NCI-H1694 (cell line): ENCODE measurements at regions not wholly inside any gene's neighbourhood (a gene's known extent, or its start where the extent isn't known, plus 50 kb on each side); places are given as distances from the start of the nearest gene placed in this dataset.

Experiments
- DNase-seq: peaks from one replicate; lab custom pipeline; 2025; lab: John Stamatoyannopoulos, UW

DNA sequence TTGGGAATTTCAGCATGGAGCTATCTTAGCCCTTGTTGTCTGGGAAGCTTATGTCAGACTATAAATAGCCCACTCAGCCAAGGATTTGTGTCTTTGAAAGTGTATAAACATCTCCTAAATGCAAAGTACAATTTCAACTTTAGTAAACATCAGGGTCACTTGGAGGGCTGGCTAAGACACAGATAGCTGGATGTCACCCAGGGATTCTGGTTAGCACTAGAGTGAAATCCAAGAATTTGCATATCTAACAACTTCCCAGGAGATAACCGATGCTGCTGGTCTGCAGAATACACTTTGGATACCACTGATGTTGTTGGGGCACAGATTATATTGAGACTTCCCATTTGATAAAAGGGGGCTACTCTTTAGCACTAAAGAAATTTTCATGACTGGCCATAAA lies 130.9 kb downstream of the PAX1 start:
- DNase-seq, result no peak

DNA sequence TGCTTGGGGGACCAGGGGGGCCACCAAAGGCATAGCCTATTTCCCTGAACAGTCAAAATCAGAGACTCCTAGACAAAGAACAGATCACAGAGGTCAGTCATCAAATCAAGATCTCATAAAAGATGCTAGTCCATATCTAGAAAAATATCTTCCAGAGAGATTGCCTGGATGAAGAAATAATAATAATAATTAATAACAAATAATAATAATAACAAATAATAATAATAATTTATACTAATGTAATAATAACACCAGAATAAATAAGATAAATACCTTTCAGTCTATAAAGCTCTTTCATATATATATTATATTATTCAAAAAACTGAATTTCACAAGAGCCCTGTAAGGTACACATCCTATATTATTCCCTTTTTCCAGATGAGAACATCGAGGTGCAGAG lies 129.6 kb downstream of the PAX1 start:
- DNase-seq, result no peak

DNA sequence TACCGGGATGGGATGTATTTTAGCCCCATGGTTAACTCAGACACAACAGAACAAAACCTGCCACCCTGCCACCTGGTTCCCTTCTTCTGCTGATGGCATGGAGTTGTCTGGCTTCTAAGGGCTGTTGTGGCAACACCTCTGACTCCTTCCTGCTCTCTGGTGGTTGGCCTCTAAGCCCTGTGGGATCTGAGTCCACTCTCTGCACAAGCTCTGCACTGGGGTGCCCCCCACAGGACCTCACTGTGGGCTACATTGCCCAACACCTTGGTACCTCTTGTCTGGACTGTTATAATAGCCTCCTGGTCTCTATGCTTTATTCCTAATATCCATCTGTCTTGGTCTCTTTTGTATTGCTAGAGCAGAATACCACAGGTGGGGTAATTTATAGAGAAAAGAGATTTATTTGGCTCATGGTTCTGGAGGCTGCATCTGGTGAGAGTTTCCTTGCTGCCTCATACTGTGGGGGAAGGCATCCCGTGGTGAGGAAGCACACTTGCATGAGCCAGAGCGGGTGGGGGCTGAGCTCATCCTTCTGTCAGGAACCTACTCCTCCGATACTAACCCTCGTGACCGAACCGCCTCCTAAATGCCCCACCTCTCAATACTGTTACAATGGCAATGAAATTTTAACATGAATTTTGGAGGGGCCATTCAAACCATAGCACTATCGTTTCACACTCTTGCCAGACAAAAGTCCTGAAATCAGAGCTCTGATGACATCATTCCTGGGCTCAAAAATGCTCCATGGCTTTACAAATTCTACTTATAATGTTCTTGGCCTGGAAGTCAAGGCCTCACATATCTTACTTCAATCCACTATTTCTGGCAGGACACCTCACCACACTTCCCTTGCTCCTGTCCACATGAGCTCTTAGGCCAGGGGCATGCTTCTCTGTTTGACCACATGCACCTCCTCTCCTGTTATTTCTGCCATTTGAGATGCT lies 127.2 kb downstream of the PAX1 start:
- no peak for DNase-seq

DNA sequence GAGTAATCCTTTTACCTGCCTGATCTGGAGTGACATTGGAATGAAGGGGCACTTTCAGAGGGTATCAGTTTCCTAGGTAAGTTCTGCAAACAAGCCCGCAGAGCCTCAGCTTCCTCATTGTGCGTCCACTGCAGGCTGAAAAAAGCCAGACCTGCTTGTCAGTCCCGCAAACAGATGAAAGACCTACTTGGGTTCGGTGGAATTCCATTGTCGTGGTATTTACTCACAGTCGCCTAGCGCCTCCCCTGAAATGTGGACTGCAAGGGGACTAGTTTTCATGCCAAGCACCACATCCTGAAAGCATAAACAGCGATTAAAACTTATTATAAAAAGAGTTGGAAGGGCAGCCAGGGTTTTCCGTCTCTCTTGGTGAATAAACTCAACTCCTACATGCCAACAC lies 121.5 kb downstream of the PAX1 start:
- no peak for DNase-seq

DNA sequence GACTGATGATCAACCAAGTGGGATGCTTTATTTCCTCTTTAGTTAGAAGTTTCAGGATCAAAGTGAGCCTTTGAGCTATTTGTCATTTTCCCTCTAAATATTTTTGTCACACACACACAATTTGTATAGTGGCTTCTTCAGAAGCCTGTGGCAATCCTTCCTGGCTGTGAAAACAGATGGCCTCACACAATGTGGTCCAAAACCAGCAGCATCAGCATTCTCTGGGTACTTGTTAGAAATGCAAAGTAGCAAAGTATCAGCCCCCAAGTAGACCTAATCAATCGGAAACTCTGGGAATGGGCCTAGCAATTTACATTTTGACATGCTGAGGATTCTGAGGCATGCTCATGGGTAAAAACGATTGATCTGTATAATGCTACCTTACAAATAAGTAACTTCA lies 115.9 kb downstream of the PAX1 start:
- DNase-seq, result no peak

DNA sequence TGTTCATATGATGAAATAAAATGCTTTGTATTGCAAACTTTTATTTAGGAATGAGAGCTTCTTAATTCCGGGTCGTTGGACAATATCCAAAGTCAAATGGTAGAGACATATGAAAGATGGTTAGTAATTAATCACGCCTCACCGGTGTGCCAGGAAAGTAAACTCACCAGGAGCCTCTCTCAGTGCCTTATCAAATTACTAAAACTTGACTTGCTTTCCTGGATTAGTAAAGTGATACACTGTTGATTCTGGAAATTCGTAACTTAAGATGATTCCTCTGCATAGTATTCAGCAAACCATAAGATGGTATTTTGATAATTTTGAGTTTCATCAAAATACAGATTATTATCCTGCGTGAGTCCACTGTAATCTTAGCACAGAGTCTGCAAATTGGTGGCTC lies 115.2 kb downstream of the PAX1 start:
- DNase-seq, result no peak

DNA sequence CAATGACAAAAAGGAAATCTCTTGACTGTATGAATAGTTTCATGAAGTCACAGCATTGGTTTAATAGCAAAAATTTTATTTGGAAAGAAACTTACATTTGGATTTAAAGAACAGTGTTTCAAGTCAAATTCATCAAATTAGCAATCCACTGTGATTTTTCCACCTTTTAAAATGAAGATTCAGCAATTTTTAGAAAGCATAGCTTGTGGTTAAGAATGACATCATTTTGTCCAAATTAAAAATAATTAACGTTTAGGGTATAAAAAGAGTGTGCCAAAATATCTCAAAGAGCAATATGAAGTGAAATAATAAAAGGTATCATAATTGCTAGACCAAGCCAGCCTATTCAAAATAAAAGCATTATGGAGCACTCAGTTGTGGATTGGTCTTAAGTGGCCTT lies 114.6 kb downstream of the PAX1 start:
- no peak for DNase-seq

DNA sequence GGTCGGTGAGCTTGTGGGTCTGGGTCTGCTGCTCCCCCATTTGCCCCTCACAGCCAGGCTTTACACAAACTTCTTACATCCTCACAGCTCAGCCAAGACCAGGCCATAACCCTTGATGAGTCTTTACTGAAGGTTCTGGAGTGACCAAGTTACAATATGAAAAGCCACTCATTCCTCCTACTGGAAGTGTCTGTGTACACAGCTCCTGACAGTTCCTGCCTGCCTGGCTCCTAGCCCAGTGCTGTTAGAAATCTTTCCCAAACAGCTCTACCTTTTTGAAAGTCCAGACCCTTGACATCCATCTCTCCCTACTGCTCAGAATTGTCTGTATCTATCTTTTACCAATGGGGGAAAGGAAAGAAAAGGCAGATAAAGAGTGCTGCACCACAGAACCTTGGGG lies 106.9 kb downstream of the PAX1 start:
- DNase-seq, result no peak

DNA sequence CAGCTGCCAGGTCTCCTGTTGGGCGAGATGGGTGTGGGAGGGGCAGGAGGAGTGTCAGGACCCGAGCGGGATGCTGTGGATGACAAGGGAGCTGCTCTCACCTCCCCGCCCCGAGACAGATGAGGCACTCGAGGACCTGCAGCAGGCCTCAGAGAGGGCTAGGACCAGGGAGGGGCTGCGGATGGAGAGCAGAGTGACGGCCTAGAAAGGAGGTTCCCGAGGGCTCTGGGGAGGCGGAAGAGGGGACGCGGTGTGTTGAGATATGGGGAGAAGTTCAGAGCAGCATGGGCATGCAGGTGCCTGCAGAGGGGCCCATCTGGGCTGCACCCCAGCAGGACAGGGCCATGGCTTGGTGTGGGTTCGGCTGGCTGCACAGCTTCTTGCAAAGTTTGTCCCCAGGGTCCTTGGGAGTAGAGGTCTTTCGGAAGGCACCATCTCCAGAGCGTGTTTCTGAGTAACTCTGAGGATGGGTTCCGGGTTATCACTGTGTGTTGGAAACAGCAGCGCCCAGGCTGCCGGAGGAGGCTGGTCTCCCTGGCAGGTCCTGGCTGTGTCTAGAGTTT lies 104.6 kb downstream of the PAX1 start:
- DNase-seq, result no peak

DNA sequence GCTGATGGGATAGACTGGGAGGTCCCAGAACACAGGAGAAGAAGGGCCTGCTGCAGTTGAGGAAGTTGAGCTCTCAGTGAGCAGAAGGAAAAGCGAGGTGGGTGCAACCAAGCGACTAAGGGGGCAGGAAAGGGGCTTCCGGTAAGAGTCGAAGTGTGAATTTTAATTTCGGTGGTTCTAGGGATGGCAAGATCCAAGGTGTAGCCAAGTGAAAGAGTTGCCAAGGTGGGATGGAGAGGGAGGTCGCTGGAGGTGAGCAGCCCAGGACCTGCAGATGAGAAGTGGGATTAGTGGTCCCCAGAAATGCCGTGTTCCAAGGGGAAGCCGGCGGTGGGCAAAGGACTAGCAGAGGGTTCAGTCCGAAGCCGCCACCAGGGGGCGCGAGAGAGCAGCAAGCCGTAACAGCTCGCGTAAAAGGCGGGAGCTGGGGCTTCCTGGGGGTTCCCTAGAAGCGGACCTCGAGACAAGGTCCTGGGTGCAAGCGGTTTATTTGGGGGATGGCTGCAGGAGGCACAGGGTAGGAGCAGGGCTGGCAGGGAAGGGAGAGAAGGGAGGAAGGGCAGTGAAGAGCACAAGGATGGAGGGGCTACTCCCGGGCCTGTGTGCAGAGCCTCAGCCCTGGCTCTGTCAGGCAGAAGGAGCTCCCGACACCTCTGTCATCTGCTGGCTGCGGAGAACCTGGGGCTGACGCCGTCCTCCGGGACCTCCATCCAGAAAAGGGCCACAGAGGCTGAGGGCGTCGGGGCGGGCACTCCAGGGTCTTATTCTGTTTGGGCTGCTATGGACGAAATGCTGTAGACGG lies 103.6 kb downstream of the PAX1 start:
- DNase-seq, result no peak

DNA sequence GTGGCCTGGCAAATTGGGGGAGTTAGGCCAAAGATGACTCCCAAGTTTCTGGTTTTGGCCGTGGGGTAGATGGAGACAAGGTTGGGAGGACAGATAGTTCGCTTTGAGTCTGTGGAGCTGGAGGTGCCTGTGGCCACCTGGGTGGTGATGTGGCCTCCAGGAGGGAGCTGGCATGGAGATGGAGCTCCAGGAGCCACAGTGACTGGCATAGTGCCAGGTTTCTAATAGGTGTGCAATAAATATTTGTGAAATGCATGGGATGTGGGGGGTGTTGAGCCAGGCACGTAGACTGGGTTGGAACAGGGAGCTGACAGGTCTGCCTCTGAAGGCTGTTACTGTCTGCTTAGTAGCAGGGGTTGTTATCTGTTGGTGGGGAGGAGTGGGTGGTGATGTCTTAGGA lies 102.7 kb downstream of the PAX1 start:
- no peak for DNase-seq

DNA sequence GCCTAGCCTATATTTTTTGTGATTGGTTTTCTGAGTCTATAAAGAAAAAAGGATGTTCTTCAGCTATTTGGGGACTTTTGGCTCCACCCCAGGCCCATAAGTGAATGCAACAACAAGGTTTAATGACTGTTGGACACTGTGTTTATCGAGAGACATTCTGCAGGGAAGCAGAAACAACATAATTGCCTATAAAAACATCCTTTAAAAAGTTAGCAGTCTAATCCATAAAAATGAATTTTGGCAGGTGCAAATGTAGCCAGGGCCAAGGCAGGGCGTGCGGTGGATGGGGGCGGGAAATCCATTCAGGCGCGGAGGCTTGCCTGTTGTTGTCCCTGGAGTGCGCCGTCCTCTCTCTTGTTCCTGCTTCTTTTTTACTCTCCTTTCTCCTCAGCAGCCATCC lies 99.3 kb downstream of the PAX1 start:
- no peak for DNase-seq

DNA sequence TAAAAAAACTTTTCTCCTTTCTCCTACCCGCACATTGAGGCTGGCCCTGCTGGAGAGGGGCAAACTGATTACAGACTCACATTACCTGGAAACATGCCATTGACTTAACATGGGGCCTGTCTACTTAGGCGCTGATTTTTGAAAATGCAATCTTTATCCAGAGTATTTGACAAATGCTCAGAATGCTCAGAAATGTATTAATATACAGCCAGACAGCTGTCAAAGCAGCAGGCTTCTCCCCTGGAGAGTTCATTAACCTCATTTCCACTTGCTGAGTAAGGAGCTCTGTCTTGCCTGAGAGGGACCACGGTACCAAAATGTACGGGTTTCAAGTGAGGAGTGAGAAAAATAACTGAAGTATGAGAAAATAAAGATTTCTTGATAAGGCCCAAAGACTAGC lies 95.7 kb downstream of the PAX1 start:
- DNase-seq, result no peak

DNA sequence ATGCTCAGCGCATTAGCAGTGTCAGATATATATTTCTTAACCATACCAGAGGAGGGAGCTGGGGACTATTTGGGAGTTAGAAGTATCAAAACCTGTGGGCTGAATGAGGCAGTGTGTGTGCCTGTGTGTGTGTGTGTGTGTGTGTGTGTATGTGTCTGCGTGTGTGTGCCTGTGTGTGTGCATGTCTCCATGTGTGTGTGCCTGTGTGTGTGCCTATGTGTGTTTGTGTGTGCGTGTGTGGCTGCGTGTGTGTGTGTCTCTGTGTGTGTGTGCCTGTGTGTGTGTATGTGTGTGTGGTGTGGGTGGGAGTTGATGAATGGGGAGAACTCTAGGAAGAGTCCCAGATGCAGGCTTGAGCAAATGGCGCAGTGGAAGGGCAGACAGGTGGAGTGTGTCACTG lies 92.9 kb downstream of the PAX1 start:
- no peak for DNase-seq

DNA sequence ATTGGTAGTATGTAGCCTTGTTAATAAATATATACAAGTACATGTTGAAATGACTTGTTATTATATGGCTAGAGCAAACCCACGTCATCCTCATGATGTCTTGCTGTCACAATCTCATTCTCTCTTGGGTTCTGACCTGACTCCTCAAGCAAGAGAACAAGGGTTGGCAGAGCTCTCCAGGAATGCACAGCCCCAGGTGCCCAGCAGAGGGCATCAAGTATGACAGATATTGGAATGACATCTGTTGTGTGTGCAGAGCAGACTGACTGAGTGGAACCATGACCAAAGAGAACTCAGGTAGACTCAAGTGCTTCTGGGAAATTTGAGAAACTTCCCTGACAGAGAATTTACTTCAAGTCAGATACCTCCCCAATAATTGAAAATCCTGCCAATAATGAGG lies 90.6 kb downstream of the PAX1 start:
- no peak for DNase-seq

DNA sequence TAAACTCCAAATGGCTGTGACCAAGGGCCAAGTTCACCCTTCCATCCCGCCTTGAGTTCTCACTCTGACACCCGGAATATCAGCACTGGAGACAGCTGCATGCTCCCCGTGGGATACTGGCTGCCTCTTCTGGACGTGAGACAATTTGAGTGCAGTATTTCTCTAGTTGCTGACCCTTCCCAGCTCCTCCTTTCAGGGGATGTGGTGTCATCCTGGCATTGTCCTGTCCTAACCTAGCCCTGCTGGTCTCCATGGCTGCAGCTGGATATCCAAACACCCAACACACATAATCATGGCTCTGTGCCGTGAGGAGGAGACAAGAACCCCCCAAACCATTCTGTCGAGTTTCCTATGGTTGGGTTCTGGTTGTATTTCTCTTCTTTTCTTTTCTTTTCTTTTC lies 82.6 kb downstream of the PAX1 start:
- no peak for DNase-seq

DNA sequence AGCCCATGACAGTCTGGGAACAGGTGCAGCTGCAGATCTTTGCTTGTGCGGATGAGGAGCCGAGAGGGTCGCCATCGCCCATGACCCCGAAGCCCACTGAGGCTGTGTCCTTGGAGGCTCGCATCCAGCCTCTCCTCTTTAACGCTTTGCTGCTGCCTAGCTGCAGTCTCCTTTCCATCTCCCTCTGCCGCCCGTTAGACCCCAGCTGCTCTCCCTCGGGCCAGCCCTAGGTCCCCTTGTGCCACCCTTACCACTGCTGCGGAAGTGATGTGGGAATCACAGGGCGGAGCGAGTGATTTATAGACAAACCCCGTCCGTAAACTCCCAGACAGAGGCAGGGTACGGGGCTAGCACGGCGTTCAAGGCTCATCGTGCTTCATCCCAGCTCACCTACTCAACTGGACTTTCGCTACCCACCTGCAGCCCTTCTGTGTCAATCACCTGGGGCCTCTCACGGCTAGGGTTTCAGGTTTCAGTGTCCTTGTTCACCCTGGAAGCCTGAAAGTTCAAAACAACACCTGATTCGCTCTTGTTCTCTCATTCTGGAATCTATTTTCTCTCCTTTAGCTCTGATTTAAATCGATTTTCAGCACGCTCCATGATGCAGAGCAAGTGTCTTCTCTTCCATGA lies 76.1 kb downstream of the PAX1 start:
- no peak for DNase-seq

DNA sequence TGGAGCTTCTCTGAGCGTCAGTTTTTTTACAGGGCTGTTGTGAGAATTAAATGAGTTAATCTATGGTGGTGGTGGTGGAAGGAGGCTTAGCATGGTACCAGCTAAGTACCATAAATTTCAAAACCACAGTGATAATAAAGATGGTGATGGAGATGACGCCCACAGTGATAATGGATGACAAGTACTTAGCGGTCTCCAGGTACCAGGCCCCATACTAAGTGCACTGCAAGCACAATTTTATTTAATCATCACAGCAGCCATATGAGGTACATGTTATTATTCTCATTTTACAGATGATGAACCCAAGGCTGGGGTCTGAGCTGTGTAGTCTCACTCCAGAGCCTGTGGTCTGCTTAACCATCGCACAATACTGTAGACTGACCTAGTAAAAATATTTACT lies 75.1 kb downstream of the PAX1 start:
- no peak for DNase-seq
